Lung (tissue), 11 donors: ENCODE measurements at regions not wholly inside any gene's neighbourhood (a gene's known extent, or its start where the extent isn't known, plus 50 kb on each side); places are given as distances from the start of the nearest gene placed in this dataset.

Experiments used
- ATAC-seq: fragments of 200-7000 bp; cut with Tn5 transposase; one replicate; pipeline ENCODE4 v1.9.1; 2020; ENCODE audit warnings: moderate number of reproducible peaks; ENCODE audit not compliant: insufficient read depth, low FRiP score
- DNase-seq, 3 donors: peaks; one replicate each; pipeline ENCODE4 v3.0.0-alpha.2; 2013 to 2017
- H3K27ac ChIP-seq, 2 donors: one replicate each; pipeline ENCODE4 v1.5.1; 2013; ENCODE audit warnings: mild to moderate bottlenecking in 2 of 2, moderate library complexity in 2 of 2, control low read depth in 1 of 2, inconsistent platforms in 1 of 2, low read depth in 1 of 2, low read length in 1 of 2
- H3K27me3 ChIP-seq, 3 donors: one replicate each; pipeline ENCODE4 v1.5.1; 2013; ENCODE audit warnings: low read length in 2 of 3; ENCODE audit not compliant: control insufficient read depth in 3 of 3, insufficient read depth in 3 of 3
- H3K36me3 ChIP-seq, 4 donors: one replicate each; pipeline ENCODE4 v1.5.1; 2013; ENCODE audit warnings: low read length in 4 of 4, mild to moderate bottlenecking in 1 of 4, moderate library complexity in 1 of 4; ENCODE audit not compliant: control insufficient read depth in 4 of 4, insufficient read depth in 4 of 4
- H3K4me1 ChIP-seq, 5 donors: one replicate each; pipeline ENCODE4 v1.5.1; 2013; ENCODE audit warnings: low read length in 5 of 5, mild to moderate bottlenecking in 2 of 5, moderate library complexity in 1 of 5; ENCODE audit not compliant: control insufficient read depth in 5 of 5, insufficient read depth in 5 of 5
- H3K4me3 ChIP-seq: one replicate; pipeline ENCODE4 v1.5.1; 2013; ENCODE audit warnings: mild to moderate bottlenecking, control low read depth, moderate library complexity
- H3K9ac ChIP-seq, 2 donors: one replicate each; pipeline ENCODE4 v1.5.1; 2013; ENCODE audit warnings: low read length in 2 of 2, control low read depth in 1 of 2; ENCODE audit not compliant: insufficient read depth in 1 of 2
- H3K9me3 ChIP-seq, 4 donors: one replicate each; pipeline ENCODE4 v1.5.1; 2013; ENCODE audit warnings: low read length in 3 of 4, mild to moderate bottlenecking in 1 of 4, moderate library complexity in 1 of 4; ENCODE audit not compliant: control insufficient read depth in 4 of 4, insufficient read depth in 3 of 4
- CTCF ChIP-seq: IDR thresholded peaks from 2 replicates; pipeline ENCODE4 v1.5.1; 2012; ENCODE audit warnings: mild to moderate bottlenecking; ENCODE audit errors: control extremely low read depth, extremely low read depth
- WGBS, 2 donors: extraction: QIAGEN DNeasy Blood & Tissue Kit; methylation state at CpG; one replicate each; pipeline ENCODE4 v1.1.7; 2013; 5-methylcytosine and 5-hydroxymethylcytosine counted together
- donor health status: control.
- donor health status: control.
- donor health status: Bipolar disorder and iron deficiency.
- donor health status: healthy.
- donor health status: DM: yes; HTN: yes; CAD: no.

- no peak overlapping the region for H3K9ac ChIP-seq
- ATAC-seq (no peak), DNase-seq (no peak)
- H3K27ac ChIP-seq: no peak overlapping the region
- WGBS, 2 donors: 61 to 75% methylated on average over 4 of the region's 4 CpGs
- TF ChIP-seq CTCF: no peak
- H3K4me3 ChIP-seq: no peak overlapping the region
- H3K27me3 ChIP-seq: no peaks in the 10 kb centered on the region
- H3K9me3 ChIP-seq: peaks cover 0 to 4% (median 0%) of the 10 kb centered on the region in 4 donors
- no peaks in the 10 kb centered on the region for H3K36me3 ChIP-seq
- H3K4me1 ChIP-seq: no peaks in the 10 kb centered on the region
Measured at GRCh38 chr20:55390791-55391190, 614.5 kb downstream of the CBLN4 start.

- TF ChIP-seq CTCF: no peak
- ATAC-seq (no peak), DNase-seq (no peak)
- Histone ChIP-seq H3K4me3 (no peak overlapping the region), H3K27me3 (no peaks in the 10 kb centered on the region), H3K4me1 (no peaks in the 10 kb centered on the region), H3K27ac (no peak overlapping the region), H3K36me3 (no peaks in the 10 kb centered on the region), H3K9me3 (peaks cover 0 to 4% (median 0%) of the 10 kb centered on the region in 4 donors), H3K9ac (no peak overlapping the region)
- 79 to 82% methylated on average over 1 of the region's 1 CpG for WGBS, 2 donors
Measured at GRCh38 chr20:55386686-55387085, 618.6 kb downstream of the CBLN4 start.

GRCh38 chr20:55375920-55376319 lies 629.4 kb downstream of the CBLN4 start:
- no peak for TF ChIP-seq CTCF
- Histone ChIP-seq H3K9ac (no peak overlapping the region), H3K9me3 (no peaks in the 10 kb centered on the region), H3K4me3 (no peak overlapping the region), H3K27me3 (no peaks in the 10 kb centered on the region), H3K36me3 (no peaks in the 10 kb centered on the region), H3K27ac (no peak overlapping the region), H3K4me1 (no peaks in the 10 kb centered on the region)
- DNase-seq (no peak), ATAC-seq (no peak)
- WGBS, 2 donors: 74 to 77% methylated on average over 10 of the region's 10 CpGs

GRCh38 chr20:55365745-55366144 lies 639.6 kb downstream of the CBLN4 start:
- ATAC-seq: no peak
- H3K27me3 ChIP-seq: no peaks in the 10 kb centered on the region
- H3K9ac ChIP-seq: no peak overlapping the region
- DNase-seq: no peak
- TF ChIP-seq CTCF: no peak
- no peaks in the 10 kb centered on the region for H3K4me1 ChIP-seq
- H3K4me3 ChIP-seq: no peak overlapping the region
- H3K27ac ChIP-seq: no peak overlapping the region
- WGBS, 2 donors: 88 to 94% methylated on average over 3 of the region's 3 CpGs
- peaks cover 0 to 2% (median 0%) of the 10 kb centered on the region in 4 donors for H3K9me3 ChIP-seq
- H3K36me3 ChIP-seq: no peaks in the 10 kb centered on the region
